ENCODE measurements at regions not wholly inside any gene's neighbourhood (a gene's known extent, or its start where the extent isn't known, plus 50 kb on each side); places are given as distances from the start of the nearest gene placed in this dataset.
"Not testable (repeated sequence)": the region's sequence is repeated elsewhere in the genome, so short reads cannot be mapped to it uniquely, and the experiment has no call there.

GRCh38 chr9:22189471-22189870 is 180.4 kb upstream of the CDKN2B start:
- no peak overlapping the region for H3K4me3 Mint-ChIP-seq (ENCODE audit: unreplicated experiment)
- no peaks in the 10 kb centered on the region for H3K36me3 Mint-ChIP-seq (ENCODE audit: low read depth, unreplicated experiment)
- no peak for TF ChIP-seq CTCF (IDR thresholded peaks at IDR 0.05; ENCODE audit: unreplicated experiment)
- no peaks in the 10 kb centered on the region for H3K9me3 Mint-ChIP-seq (ENCODE audit: unreplicated experiment)
- DNase-seq (ENCODE audit: low spot score), result no peak
- H3K4me1 Mint-ChIP-seq (ENCODE audit: unreplicated experiment), result no peaks in the 10 kb centered on the region
- H3K27me3 Mint-ChIP-seq (ENCODE audit: unreplicated experiment), result no peaks in the 10 kb centered on the region
- H3K27ac Mint-ChIP-seq (ENCODE audit: unreplicated experiment), result no peak overlapping the region

GRCh38 chr9:22197000-22197399 is 187.9 kb upstream of the CDKN2B start:
- not testable (repeated sequence) for H3K27me3 Mint-ChIP-seq (ENCODE audit: unreplicated experiment); H3K4me3 Mint-ChIP-seq (ENCODE audit: unreplicated experiment); H3K9me3 Mint-ChIP-seq (ENCODE audit: unreplicated experiment); H3K36me3 Mint-ChIP-seq (ENCODE audit: low read depth, unreplicated experiment); H3K4me1 Mint-ChIP-seq (ENCODE audit: unreplicated experiment); H3K27ac Mint-ChIP-seq (ENCODE audit: unreplicated experiment); DNase-seq (ENCODE audit: low spot score)

DNA sequence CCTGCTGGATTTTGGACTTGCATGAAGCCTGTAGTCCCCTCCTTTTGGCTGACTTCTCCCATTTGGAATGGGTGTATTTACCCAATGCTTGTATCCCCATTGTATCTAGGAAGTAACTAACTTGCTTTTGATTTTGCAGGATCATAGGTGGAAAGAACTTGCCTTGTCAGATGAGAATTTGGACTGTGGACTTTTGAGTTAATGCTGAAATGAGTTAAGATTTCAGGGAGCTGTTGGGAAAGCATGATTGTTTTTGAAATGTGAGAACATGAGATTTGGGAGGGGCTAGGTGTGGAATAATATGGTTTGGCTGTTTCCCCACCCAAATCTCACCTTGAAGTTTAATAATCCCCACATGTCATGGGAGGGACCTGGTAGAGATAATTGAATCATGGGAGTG is 189.6 kb upstream of the CDKN2B start:
- Mint-ChIP-seq H3K27ac (ENCODE audit: unreplicated experiment) (no peak overlapping the region), H3K27me3 (ENCODE audit: unreplicated experiment) (no peaks in the 10 kb centered on the region), H3K36me3 (ENCODE audit: low read depth, unreplicated experiment) (no peaks in the 10 kb centered on the region), H3K4me3 (ENCODE audit: unreplicated experiment) (no peak overlapping the region), H3K4me1 (ENCODE audit: unreplicated experiment) (peaks cover 3% of the 10 kb centered on the region), H3K9me3 (ENCODE audit: unreplicated experiment) (no peaks in the 10 kb centered on the region)
- no peak for TF ChIP-seq CTCF (IDR thresholded peaks at IDR 0.05; ENCODE audit: unreplicated experiment)
- no peak for DNase-seq (ENCODE audit: low spot score)

DNA sequence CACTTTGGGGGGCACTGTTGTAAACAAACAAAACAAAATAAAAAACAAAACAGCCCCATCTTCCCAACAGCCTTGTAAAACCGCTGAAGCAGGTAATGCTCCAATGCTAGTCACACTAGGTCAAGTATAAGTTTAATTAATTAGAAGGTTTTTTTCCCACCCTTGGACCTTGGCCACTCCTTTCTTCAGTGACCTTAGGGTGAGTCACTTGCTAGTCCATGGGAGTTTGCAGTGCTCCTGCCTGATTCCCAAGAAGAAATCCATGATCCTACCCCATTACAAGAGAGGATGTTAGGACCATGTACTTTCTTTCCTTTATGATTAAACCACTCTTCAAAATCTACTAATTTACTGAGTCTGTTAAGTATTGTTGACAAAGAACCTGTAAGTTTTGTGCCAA is 192.2 kb upstream of the CDKN2B start:
- no peak for DNase-seq (ENCODE audit: low spot score)
- H3K27me3 Mint-ChIP-seq (ENCODE audit: unreplicated experiment), result no peaks in the 10 kb centered on the region
- H3K9me3 Mint-ChIP-seq (ENCODE audit: unreplicated experiment), result no peaks in the 10 kb centered on the region
- H3K4me3 Mint-ChIP-seq (ENCODE audit: unreplicated experiment), result no peak overlapping the region
- TF ChIP-seq CTCF (IDR thresholded peaks at IDR 0.05; ENCODE audit: unreplicated experiment), result no peak
- no peaks in the 10 kb centered on the region for H3K36me3 Mint-ChIP-seq (ENCODE audit: low read depth, unreplicated experiment)
- no peak overlapping the region for H3K27ac Mint-ChIP-seq (ENCODE audit: unreplicated experiment)
- peaks cover 6% of the 10 kb centered on the region for H3K4me1 Mint-ChIP-seq (ENCODE audit: unreplicated experiment)

DNA sequence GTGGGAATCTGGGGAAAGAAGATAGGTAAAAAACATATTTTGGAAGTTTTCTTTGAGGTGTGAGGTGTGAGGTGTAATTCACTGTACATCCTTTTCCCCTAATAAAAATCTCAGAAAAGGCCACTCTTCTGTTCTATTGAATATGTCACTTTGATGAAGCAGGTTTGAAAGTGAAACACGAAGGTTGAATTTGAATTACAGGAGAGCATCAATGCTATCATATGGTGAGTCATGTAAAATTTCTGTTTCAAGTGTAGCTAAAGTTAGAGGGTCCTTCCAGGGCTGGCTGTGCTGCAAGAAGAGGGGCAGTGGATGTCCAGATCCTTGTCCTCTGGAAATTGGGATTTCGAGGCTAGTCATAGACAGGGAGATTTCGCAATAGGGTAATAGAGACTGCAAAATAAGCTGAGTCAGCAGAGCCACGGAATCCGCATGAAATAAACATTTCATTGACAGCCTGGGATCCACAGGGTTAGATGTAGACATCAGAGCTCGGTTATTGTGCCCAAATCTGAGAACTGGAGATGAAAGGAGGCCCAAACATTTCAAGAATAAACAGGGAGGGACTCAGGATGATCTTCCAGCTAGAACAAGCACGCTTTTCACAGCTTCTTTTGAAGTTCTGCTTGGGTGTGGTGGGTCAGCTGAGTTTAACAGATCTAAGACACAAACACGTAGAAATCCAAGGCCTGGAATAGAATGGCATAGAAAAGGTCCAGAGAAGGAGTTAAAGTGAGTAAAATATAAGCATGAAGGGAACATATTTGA is 194.4 kb upstream of the CDKN2B start:
- DNase-seq (ENCODE audit: low spot score), result no peak
- H3K27ac Mint-ChIP-seq (ENCODE audit: unreplicated experiment), result no peak overlapping the region
- H3K9me3 Mint-ChIP-seq (ENCODE audit: unreplicated experiment), result no peaks in the 10 kb centered on the region
- H3K27me3 Mint-ChIP-seq (ENCODE audit: unreplicated experiment), result no peaks in the 10 kb centered on the region
- H3K4me1 Mint-ChIP-seq (ENCODE audit: unreplicated experiment), result peaks cover 15% of the 10 kb centered on the region
- no peaks in the 10 kb centered on the region for H3K36me3 Mint-ChIP-seq (ENCODE audit: low read depth, unreplicated experiment)
- H3K4me3 Mint-ChIP-seq (ENCODE audit: unreplicated experiment), result no peak overlapping the region
- no peak for TF ChIP-seq CTCF (IDR thresholded peaks at IDR 0.05; ENCODE audit: unreplicated experiment)

Data from endothelial cell (in vitro differentiated cells).